ENCODE measurements at regions not wholly inside any gene's neighbourhood (a gene's known extent, or its start where the extent isn't known, plus 50 kb on each side); places are given as distances from the start of the nearest gene placed in this dataset.

GRCh38 chr7:130907439-130907838, 173.4 kb upstream of the KLF14 start:
- H3K4me3 ChIP-seq (ENCODE audit: low read depth, low read length): no peak overlapping the region

GRCh38 chr7:130908345-130909160, 174.5 kb upstream of the KLF14 start:
- Histone ChIP-seq H3K9me3 (ENCODE audit: control insufficient read depth, insufficient read depth, low read depth, low read length) (no peaks in the 10 kb centered on the region), H3K27ac (ENCODE audit: extremely low read depth, low read depth, low read length) (no peak overlapping the region), H3K36me3 (ENCODE audit: control insufficient read depth in 2 of 2, insufficient read depth in 1 of 2, low read length in 2 of 2) (no peaks in the 10 kb centered on the region), H3K4me1 (ENCODE audit: control insufficient read depth, insufficient read depth, low read length) (peaks cover 14% of the 10 kb centered on the region), H3K4me3 (ENCODE audit: low read depth, low read length) (no peak overlapping the region)
- POLR2A ChIA-PET: no interaction called here
- CTCF ChIA-PET: interaction anchor here (2.0 kb wide), 1 partner anchor 12 kb away, joined by 5 read pairs; no protein-coding TSS in a partner anchor
- TF ChIP-seq ZBTB6 (tag by site-specific recombination; IDR thresholded peaks at IDR 0.05): no peak
- no peak for TF ChIP-seq ZNF488 (tag by site-specific recombination; IDR thresholded peaks at IDR 0.05)
- TF ChIP-seq ZBTB1 (tag by site-specific recombination; IDR thresholded peaks at IDR 0.05): no peak
- TF ChIP-seq SP2 (tag by site-specific recombination; IDR thresholded peaks at IDR 0.05): no peak
- TF ChIP-seq ZNF692 (tag by site-specific recombination; IDR thresholded peaks at IDR 0.05): no peak
- no peak for TF ChIP-seq ZFP3 (tag by site-specific recombination; IDR thresholded peaks at IDR 0.05; ENCODE audit: low read depth)
- no peak for TF ChIP-seq ZIC2 (tag by site-specific recombination; IDR thresholded peaks at IDR 0.05)
- TF ChIP-seq BCL11B (tag by site-specific recombination; IDR thresholded peaks at IDR 0.05; ENCODE audit: low read depth): no peak

More at GRCh38 chr7:130907439-130907838, 173.4 kb upstream of the KLF14 start:
- no peak overlapping the region for H3K27ac ChIP-seq (ENCODE audit: extremely low read depth, low read depth, low read length)
- ChIA-PET POLR2A (no interaction called here), CTCF (interaction anchor here (0.6 to 2.0 kb wide), 4 partner anchors 10 to 673 kb away, joined by 3 to 5 read pairs (median 3); no protein-coding TSS in a partner anchor)
- H3K4me1 ChIP-seq (ENCODE audit: control insufficient read depth, insufficient read depth, low read length): peaks cover 18% of the 10 kb centered on the region
- no peak for TF ChIP-seq OVOL3 (tag by site-specific recombination; IDR thresholded peaks at IDR 0.05)
- no peak for TF ChIP-seq ZNF785 (tag by site-specific recombination; IDR thresholded peaks at IDR 0.05)
- no peak for TF ChIP-seq ZNF830 (tag by site-specific recombination; IDR thresholded peaks at IDR 0.05; ENCODE audit: low read depth)
- no peak for TF ChIP-seq TSHZ1 (tag by site-specific recombination; IDR thresholded peaks at IDR 0.05; ENCODE audit: borderline replicate concordance)
- no peak for TF ChIP-seq RBAK (tag by site-specific recombination; IDR thresholded peaks at IDR 0.05)
- TF ChIP-seq HOXD13 (CRISPR knock-in tag; IDR thresholded peaks at IDR 0.05; ENCODE audit: borderline replicate concordance): no peak
- TF ChIP-seq PATZ1 (tag by site-specific recombination; IDR thresholded peaks at IDR 0.05): no peak
- TF ChIP-seq HOXC10 (CRISPR knock-in tag; IDR thresholded peaks at IDR 0.05): no peak
- TF ChIP-seq ZNF654 (tag by site-specific recombination; IDR thresholded peaks at IDR 0.05; ENCODE audit: low read depth): no peak
- no peak for TF ChIP-seq ZNF792 (tag by site-specific recombination; IDR thresholded peaks at IDR 0.05)
- TF ChIP-seq ZNF169 (tag by site-specific recombination; IDR thresholded peaks at IDR 0.05): no peak
- TF ChIP-seq ZNF692 (tag by site-specific recombination; IDR thresholded peaks at IDR 0.05): no peak
- no peak for TF ChIP-seq ZNF324 (tag by site-specific recombination; IDR thresholded peaks at IDR 0.05)
- TF ChIP-seq SCRT1 (tag by site-specific recombination; IDR thresholded peaks at IDR 0.05; ENCODE audit: borderline replicate concordance): no peak
- TF ChIP-seq ZFP69B (tag by site-specific recombination; IDR thresholded peaks at IDR 0.05): no peak
- H3K36me3 ChIP-seq (ENCODE audit: control insufficient read depth in 2 of 2, insufficient read depth in 1 of 2, low read length in 2 of 2): no peaks in the 10 kb centered on the region
- no peaks in the 10 kb centered on the region for H3K9me3 ChIP-seq (ENCODE audit: control insufficient read depth, insufficient read depth, low read depth, low read length)

All from HEK293 (cell line).